D341Med (cell line): ENCODE measurements at regions not wholly inside any gene's neighbourhood (a gene's known extent, or its start where the extent isn't known, plus 50 kb on each side); places are given as distances from the start of the nearest gene placed in this dataset.
"Not testable (repeated sequence)": the region's sequence is repeated elsewhere in the genome, so short reads cannot be mapped to it uniquely, and the experiment has no call there.

Experiments
- DNase-seq: peaks from one replicate; pipeline ENCODE4 v3.0.0; 2012; ENCODE audit warnings: low spot score

DNA sequence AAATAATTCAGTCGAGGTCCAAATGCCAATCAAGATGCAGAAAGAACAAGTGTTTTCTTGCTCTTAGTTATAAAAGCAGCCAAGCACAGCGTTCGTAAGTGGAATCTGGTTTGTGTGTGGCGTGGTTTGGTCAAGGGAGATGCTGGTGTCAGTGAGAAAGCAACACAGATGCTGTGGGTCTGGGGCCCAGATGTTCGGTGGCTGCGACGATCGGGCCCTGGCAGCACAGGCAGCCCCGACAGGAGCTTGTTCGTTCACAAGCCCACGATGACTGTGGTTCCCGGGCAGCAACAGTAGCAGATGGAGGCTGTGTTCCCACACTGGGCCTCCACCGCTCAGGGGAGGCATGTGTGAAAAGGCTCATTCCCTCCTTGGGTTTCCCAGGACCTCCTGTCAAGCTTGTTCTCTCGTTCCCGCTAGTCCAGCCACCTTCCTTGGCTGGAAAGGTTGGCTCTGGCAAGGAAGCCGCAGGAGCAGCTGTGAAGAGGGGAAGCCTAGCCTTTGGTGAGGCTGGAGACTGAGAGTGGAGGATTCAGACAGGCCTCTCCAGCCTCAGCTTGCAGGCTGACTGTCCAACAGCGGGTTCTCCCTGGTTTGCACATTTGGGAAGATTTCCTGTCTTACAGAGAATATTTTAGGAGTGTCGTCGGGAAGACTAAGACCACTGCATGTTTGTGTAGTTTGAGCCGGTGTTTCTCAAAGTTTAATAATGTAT, 304.7 kb downstream of the QKI start:
- no peak for DNase-seq

DNA sequence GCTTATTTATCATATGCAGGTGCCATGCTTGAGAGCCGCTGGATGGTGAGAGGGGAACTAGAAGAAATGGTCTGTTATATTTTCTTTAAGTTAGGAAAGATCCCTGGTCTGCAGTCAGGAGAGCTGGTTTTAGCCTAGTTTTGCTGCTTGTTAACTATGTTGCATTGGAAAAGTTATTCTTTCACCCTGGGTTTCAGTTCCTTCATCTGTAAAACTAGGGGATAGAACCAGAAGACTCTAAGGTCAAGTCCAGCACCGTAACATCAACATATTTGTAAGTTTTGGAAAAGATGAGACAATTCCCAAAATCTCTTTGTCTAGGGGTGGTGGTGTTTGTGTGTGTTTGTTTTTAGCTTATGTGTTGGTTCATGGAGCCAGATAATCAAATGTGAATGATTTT, 304.0 kb downstream of the QKI start:
- DNase-seq: no peak

DNA sequence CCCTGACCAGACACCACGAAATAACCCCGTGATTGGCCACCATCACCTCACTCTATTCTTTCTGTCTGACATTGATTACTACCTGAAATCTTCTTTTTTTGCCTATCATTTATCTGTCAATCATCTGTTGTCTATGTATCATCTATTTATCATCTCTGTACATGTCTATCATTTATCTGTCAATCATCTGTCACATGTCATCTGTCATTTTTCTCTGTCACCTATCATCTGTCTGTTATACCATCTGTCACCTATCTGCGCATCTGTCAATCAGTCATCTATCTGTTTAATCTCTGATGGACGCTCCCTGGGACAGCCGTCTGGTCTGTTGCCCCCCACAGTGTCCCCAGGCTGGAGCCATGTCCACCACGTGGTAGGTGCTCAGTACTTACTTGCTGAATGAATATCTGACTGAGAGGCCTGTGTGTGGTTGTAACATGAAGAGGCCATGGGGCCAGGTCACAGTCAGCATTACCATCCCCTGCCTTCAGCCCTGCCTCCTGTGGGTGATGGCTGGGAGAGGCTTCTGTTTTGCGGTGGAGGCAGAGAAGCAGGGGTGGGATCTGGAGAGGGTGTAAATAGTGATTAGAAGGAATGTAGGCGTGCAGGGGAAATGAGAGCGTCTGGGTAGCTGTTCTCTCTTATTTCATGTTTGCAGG, 302.7 kb downstream of the QKI start:
- no peak for DNase-seq

DNA sequence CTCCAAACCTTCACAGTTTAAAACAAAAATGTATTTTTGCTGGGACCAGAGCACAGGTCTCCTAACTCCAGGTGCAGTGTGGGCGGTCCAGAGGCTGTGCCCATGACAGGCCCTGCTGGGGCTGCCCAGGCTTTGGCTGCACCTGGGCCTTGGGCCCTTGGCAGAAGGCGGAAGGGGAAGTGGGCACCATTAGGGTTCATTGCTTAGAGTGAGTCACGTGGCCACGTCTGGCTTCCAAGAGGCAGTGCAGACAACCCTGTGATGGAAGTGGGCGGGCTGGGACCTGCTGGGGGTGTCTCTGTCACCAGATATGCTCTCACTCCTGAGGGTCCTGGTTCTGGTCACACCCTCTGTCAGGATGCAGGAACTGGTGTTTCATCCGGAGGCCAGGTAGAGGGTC, 302.2 kb downstream of the QKI start:
- DNase-seq: no peak

DNA sequence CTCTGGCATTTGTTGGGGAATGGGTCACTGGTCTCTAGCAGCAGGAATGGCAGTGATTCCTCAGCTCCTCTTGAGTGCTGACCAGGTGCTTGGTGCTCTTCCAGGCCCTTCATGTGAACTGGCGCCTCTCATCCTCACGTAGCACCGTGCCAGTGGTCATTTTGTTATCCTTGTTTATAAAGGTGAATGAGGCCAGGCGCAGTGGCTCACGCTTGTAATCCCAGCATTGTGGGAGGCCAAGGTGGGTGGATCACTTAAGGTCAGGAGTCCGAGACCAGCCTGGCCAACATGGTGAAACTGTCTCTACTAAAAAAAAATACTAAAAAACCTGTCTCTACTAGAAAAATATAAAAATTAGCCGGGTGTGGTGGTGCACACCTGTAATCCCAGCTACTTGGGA, 301.3 kb downstream of the QKI start:
- no peak for DNase-seq

DNA sequence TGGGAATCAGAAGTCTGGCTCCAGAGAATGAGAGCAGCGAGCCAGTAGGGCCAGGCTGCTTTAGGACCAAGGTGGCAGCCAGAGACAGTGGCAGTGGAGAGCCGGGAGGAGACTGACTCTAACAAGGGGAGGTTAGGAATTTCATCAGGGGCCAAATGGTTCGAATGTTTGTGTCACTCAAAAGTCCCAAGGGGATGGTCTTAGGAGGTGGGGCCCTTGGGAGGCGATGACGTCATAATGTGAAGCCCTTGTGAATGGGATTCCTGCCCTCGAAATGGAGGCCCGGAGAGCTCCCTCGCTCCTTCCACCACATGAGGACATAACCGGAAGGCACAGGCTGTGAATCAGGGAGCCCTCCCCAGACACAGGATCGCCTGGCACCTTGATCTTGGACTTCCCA, 299.7 kb downstream of the QKI start:
- DNase-seq: no peak

DNA sequence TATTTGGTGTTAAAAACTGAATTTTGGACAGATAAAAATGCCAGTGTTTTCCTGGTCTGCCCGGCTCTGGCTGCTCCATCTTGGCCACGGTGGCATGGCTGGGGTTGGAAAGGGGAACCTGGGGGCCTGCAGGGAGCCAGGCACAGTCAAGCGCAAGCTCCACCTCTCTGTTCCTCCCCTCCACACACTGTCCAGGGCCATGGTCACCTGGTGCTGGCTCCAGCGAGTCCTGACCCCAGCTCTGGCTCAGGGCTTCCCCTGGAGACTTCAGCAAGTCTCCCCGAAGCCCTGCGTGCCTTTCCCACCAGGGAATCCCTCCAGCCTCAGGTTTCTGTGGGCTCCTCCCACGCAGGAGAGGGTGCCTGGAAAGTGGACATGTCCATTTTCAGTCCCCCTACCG, 298.5 kb downstream of the QKI start:
- DNase-seq: no peak

DNA sequence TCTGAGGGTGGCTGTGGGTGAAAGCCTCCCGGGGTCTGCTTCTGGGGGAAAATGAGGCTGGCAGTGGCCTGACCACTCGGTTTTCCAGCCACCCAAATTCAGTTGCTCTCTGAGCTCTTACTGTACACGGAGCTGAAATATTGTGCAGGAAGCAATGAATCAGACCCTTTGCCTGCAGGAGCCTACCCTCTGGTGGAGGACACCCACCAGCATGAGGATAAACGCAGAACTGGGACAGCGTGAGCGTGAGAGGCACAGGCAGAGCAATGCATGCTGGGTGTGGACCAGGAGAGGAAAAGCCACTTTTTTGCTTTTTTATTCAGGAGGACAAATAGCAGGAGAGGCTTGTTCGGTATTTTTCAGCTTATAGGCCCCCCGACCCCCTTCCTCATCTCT, 298.0 kb downstream of the QKI start:
- no peak for DNase-seq

DNA sequence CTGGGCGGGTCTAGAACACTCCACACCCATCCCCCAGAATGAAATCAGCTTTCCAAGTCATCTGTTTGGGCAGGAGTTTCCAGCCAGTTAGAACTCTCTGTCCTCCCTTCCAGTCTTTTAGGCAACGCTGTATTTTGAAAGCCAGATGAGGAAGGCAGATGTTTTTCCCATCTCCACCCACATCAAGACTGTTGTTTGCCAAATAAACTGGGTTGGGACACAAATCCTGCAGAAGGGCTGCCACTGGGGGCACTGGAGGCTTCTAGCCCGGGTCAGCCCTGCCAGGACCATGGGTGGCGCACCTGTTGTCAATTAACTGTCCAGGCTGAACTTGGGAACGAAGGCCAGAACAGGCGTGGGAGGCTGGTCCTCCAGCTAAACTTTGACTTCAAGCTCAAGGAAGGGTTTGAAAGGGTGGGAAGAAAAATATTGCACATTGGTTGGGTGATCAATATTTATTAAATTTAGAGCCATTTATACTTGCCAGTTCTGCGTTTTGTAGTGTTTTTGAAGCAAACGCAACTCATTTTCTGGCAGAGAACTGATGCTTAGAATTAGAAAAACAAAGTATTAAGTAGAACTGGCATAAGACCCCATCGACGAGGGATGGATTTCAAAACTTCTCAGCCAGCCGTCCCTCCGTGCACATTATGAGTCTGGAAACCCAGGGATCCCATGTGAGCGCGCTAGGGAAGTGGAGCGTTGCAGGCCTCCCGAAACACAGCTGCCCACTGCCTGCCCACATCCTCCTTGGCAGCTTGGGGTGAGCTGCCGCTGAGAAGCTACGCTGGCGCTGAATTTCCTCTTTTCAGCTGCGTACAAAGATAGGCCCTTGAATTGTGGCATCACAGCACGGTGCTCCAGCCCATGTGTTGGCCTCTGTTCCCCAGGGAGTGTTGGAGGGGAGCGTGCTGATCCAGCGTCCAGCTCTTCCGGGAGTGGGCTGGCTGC, 297.4 kb downstream of the QKI start:
- no peak for DNase-seq

DNA sequence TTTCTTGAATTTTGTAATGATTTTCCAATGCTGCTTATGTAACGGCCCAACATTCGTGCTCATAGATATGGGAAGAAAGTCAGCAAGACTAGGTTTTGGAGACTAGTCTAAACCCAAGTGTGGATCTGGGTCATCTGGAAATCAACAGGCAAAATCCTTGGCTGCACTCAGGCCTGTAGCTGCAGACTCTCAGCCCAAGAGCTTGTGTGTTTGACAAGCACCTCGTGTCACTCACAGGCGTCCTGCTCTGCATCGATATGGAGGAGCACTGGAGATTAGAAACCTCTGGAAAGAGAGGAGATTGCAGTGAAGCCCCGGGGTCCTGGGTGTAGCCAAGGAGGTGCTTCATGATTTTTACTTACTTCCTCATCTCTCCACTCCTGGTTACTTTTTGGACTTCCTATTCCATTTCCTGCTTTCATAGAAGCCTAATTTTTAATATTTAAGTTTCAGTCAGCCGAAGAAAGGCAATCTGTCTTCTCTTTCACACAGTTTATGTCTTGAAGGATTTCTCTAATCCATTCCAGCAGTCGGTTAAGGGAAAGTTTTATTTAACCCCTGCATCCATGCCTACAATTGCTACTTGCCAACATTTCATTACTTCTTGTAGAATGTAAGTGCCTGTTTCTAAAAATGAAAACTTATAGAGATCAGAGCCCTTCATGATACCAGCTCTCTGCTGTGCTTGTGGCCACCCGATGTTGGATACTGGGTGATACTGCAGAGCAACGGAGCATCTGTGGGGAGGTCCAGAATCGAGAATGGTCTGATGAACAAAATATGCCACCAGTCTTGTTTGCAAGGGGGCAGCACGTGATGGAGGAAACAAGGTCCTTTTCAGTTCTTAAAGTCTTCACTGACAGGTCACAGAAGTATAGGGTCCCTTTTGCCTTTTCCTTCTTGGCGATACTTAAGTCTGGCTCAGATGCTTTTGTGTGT, 296.3 kb downstream of the QKI start:
- no peak for DNase-seq

DNA sequence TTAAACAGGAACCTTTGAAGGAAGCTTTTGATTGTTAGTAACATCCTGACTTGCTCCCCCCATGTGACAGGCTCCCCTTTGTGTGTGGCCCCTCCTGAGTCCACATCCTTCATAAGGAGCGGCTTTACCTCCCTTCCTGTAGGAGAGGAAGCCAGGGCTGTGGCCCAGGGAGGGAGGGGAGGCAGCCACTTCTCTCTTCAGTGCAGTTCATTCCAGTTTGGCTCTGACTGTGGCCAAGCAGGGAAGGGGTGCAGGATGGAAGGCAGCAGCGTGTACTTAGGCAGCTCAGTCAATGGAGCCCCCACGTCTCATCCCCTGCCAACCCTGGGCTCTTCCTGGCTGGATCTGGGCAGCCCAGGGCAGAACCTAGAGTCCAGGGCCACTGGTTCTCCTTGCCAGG, 295.2 kb downstream of the QKI start:
- no peak for DNase-seq

DNA sequence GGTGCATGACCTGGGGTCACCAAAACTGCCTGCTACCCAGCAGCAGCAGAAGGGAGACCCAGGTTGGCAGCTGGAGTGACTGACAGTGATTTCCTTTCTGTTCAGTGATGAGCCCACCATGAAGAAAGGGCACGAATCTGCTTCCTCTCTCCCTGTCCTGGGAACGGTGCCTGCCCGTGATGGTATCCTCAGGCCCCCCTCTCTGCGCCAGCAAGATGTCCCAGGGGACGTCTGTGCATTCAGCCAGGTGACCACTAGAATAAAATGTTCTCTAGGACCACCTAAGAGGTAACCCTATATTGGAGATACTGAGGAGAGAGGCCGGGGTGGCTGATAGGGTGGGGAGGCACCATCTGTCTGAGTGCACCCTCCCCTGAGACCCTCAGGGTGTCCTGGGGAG, 294.7 kb downstream of the QKI start:
- no peak for DNase-seq

DNA sequence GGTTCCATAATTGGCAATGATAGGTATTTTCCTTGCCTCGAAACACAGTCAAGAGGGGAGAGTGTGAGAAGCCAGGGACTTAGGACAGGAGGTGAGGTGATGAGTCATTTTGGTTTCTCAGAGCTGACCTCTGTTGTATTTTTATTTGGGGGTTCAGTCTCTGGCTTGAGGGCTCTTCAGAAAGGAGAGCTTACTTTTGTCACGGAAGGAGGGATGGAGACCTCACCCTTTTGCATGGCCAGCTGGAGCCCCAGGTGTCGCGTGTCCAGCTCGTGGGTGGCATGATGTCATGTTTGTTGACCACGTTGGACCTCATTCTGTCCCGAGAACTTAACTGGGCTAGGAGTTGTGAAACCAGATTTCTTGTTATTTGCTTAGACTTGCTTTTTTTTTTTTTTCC, 293.9 kb downstream of the QKI start:
- DNase-seq: no peak

DNA sequence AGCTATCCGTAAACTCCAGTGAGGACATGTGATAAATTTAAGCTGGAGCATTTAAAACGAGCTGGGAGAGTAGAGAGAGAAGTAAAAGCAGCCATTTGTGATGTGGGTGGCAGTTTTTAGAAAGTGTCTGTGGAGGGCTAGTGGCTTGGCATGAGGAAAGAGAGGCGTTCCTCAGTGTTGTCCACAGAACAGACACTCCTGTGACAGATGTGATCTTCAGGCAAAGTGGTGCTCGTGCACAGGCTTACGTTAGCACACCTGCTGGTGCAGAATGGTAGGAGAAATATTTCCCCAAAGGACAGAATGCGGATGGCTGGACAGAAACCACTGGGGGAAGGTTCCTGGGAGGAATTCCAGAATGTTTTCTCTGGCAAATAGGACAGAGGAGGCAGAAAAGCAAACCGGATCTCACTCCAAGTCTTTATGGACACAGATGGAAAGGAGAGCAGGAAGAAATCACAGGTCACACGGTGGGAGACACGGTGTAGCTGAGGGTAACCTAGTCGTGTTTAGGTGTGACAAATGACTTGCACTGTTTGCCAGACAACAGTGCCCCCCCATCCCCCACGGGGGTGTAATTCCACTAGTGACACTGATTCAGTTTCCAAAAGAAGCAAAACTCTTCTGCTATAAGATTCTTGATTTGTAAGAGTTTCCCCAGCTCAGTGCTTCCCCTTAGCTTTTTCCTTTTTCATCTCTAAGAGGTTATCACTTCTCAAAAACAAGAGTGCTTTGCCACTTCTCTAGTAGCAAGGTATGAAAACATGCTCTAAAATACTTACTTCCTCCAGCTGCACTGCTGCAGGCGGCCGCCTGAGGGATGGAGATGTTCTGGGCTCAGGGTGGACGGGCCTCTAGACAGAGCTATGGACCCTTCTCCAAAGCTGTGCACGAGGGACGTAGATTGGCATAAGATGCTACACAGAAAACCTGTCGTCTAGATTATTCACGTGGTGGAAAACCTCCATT, 293.2 kb downstream of the QKI start:
- no peak for DNase-seq

DNA sequence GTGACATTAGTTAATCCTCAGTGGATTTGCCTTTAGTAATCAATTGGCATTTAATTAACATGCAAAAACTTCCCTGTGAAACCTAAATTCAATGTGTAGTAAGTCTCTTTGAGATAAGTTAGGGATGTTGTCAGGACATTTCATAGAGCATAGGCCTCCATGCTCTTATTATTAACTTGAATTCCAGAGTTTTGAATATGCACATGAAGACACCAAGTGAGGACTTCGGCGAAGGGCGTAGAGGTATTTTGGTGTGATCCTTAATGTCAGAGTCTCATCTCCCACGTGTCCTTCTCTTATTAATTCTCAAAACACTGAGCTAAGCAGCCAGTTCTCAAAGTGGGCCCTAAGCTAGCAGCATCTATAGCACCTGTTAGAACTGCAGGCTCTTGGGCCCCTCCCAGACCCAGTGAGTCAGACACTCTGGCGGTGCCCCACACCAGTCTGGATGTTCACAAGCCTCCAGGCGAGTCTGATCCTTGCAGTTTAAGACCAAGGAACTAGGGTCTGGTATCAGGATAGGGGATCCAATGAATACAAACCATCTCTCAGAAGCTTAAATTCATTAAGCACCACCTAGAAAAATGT, 292.1 kb downstream of the QKI start:
- no peak for DNase-seq

DNA sequence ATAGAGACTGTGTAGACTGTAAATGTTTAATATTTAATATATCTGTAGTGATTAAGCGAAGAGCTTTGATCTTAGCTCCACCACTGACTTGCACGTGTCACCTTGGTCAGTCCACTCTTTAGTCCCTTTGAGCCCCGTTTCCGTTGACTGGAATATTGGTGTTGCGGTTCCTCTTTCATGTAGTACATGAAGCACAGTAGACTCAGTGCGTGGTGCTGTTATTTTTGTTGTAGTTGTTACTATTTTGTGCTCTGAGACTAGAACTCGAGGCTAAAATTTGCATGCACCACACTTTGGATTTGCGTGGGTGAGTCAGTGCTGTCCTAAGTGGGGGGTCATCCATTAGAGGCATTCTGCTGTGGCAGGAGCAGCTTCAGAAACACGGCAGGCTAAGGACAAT, 291.4 kb downstream of the QKI start:
- no peak for DNase-seq

DNA sequence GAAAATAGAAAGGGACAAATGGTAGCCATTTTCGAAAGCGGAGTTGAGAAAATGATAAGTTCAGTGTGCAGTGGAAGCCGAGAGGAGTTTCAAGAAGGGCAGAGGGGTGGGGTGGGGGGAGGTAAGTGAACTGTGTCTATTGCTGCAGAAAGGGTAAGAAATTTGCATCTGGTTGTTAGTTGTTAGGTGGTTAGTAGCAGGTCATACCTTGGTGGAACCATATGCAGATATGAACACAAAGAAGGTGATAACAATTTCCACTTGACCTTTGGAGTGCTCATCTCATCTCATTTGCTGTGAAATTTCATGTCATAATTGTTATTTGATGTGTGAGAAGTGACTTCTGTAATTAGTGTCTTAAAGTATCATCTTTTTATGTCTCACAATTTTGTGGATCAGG, 288.2 kb downstream of the QKI start:
- DNase-seq: no peak

DNA sequence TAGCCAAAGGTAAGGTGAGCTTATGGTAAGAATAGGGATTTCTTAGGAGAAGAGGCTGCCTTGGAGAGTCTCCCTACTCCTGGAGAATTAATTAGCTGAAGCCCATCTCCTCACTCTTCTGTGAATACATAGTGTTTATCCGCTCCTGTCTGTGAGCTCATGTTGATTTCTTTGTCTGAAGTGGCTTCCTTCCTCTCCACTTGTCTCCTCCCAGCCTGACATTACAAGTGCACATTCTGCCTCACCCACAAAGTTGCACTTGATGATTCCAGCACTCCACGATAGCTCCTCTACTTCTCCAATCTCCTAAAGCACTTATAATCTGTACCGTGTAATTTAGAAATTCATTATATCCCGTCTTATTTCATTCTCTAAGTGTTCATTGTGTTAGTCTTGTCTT, 287.2 kb downstream of the QKI start:
- DNase-seq: no peak

DNA sequence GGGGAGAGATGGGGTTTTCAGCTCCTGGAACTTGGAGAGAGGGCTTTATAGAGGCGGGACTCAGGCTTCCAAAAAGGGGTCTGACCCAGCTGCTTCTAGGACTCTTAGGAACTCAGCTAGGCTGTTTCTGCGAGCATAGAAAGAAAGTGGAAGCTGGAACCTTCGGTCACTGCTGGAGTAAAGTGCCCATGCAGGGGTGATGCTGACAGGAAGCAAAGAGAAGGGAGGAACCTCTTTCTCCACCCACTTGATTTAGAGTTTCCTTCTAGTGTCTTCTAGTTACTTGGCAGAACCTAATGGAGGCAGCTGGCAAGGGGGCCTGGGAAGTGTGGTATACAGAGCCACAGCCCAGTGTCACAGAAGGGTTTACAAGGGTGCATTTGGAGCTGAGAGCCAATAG, 283.6 kb downstream of the QKI start:
- DNase-seq: no peak

DNA sequence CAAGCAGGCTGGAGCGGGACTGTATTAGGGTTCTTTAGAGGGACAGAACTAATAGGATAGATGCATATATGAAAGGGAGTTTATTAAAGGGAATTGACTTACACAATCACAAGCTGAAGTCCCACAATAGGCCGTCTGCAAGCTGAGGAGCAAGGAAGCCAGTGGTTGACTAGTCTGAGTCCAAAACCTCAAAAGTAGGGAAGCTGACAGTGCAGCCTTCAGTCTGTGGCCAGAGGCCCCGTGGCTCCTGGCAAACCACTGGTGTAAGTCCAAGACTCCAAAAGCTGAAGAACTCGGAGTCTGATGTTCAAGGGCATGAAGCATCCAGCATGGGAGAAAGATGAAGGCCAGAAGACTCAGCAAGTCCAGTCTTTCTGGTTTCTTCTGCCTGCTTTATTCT, 281.8 kb downstream of the QKI start:
- DNase-seq: not testable (repeated sequence)
